GM12892 (cell line): ENCODE measurements at regions not wholly inside any gene's neighbourhood (a gene's known extent, or its start where the extent isn't known, plus 50 kb on each side); places are given as distances from the start of the nearest gene placed in this dataset.

Experiments used
- POLR2A ChIP-seq: IDR thresholded peaks from 2 replicates; pipeline ENCODE4 v1.6.1; 2011; ENCODE audit warnings: low read depth, low read length, control low read depth
- POLR2AphosphoS5 ChIP-seq: IDR thresholded peaks from 2 replicates; pipeline ENCODE4 v1.6.1; 2011; ENCODE audit warnings: low read depth, low read length, control low read depth

GRCh38 chr12:91896286-91897024, 249.2 kb downstream of the BTG1 start:
- TF ChIP-seq POLR2A (no peak), POLR2AphosphoS5 (no peak)
